Fibroblast of lung (primary cell): ENCODE measurements at regions not wholly inside any gene's neighbourhood (a gene's known extent, or its start where the extent isn't known, plus 50 kb on each side); places are given as distances from the start of the nearest gene placed in this dataset.

Experiments used
- DNase-seq, 2 donors: peaks; one replicate each; pipeline versions ENCODE4 v3.0.0 to v3.0.0-alpha.2; 2010; ENCODE audit warnings: low read depth in 2 of 2
- H2AFZ ChIP-seq: 2 replicates; pipeline ENCODE4 v1.5.1; 2012; ENCODE audit warnings: low read length, control low read depth, inconsistent platforms
- H3K27ac ChIP-seq: 2 replicates; pipeline ENCODE4 v1.5.1; 2011; ENCODE audit warnings: low read length, control low read depth; ENCODE audit not compliant: insufficient read depth
- H3K27me3 ChIP-seq: 2 replicates; pipeline ENCODE4 v1.5.1; 2011; ENCODE audit warnings: mild to moderate bottlenecking, low read length; ENCODE audit not compliant: control insufficient read depth, insufficient read depth
- H3K36me3 ChIP-seq: 2 replicates; pipeline ENCODE4 v1.5.1; 2011; ENCODE audit warnings: low read length; ENCODE audit not compliant: control insufficient read depth, insufficient read depth
- H3K4me1 ChIP-seq: 2 replicates; pipeline ENCODE4 v1.5.1; 2011; ENCODE audit warnings: low read length; ENCODE audit not compliant: control insufficient read depth, insufficient read depth; ENCODE audit errors: extremely low read depth
- H3K4me2 ChIP-seq: 2 replicates; pipeline ENCODE4 v1.5.1; 2011; ENCODE audit warnings: low read length, control low read depth; ENCODE audit not compliant: insufficient read depth; ENCODE audit errors: extremely low read depth
- H3K4me3 ChIP-seq, 4 experiments: fragments of 200-600 bp in 1 of 4; sonication (generic) in 1 of 4; replicated peaks in 1 of 4; 2 replicates each; pipeline ENCODE4 v1.5.1; 2011 to 2016; ENCODE audit warnings: low read length in 4 of 4, low read depth in 3 of 4, mild to moderate bottlenecking in 3 of 4, control low read depth in 2 of 4, inconsistent platforms in 1 of 4, mixed read lengths in 1 of 4; ENCODE audit not compliant: insufficient read depth in 1 of 4; ENCODE audit errors: control extremely low read depth in 1 of 4
- H3K79me2 ChIP-seq: 2 replicates; pipeline ENCODE4 v1.5.1; 2012; ENCODE audit warnings: mild to moderate bottlenecking, low read length, inconsistent platforms; ENCODE audit not compliant: control insufficient read depth, insufficient read depth
- H3K9ac ChIP-seq: 2 replicates; pipeline ENCODE4 v1.5.1; 2011; ENCODE audit warnings: mild to moderate bottlenecking, low read length, control low read depth; ENCODE audit not compliant: insufficient read depth
- H3K9me3 ChIP-seq: 2 replicates; pipeline ENCODE4 v1.5.1; 2012; ENCODE audit warnings: low read depth, low read length; ENCODE audit not compliant: control insufficient read depth, insufficient read depth
- H4K20me1 ChIP-seq: 2 replicates; pipeline ENCODE4 v1.5.1; 2011; ENCODE audit warnings: low read length; ENCODE audit not compliant: control insufficient read depth, insufficient read depth; ENCODE audit errors: extremely low read depth
- CTCF ChIP-seq, 2 donors: IDR thresholded peaks in 1 of 2; conservative IDR thresholded peaks in 1 of 2; 1 replicate in 1 of 2; 2 replicates in 1 of 2; pipeline ENCODE4 v1.5.1; 2011 to 2012; ENCODE audit warnings: low read length in 2 of 2, control low read depth in 1 of 2, inconsistent platforms in 1 of 2, low read depth in 1 of 2, mild to moderate bottlenecking in 1 of 2
- EZH2 ChIP-seq: IDR thresholded peaks from 2 replicates; pipeline ENCODE4 v1.5.1; 2012; ENCODE audit warnings: low read length, control low read depth, mild to moderate bottlenecking; ENCODE audit errors: missing control alignments

- no peaks in the 10 kb centered on the region for H4K20me1 ChIP-seq
- H3K79me2 ChIP-seq, result no peaks in the 10 kb centered on the region
- H3K4me1 ChIP-seq, result no peaks in the 10 kb centered on the region
- H3K4me3 ChIP-seq, result no peak overlapping the region
- DNase-seq, result no peak
- H3K4me2 ChIP-seq, result no peak overlapping the region
- no peak overlapping the region for H2AFZ ChIP-seq
- no peaks in the 10 kb centered on the region for H3K36me3 ChIP-seq
- TF ChIP-seq CTCF (conservative IDR thresholded peaks at IDR 0.05 in 1 of 2, IDR thresholded peaks at IDR 0.05 in 1 of 2; ENCODE audit: low read depth in 1 of 2, low read length in 2 of 2), result no peak
- TF ChIP-seq EZH2, result no peak
- no peaks in the 10 kb centered on the region for H3K27me3 ChIP-seq
- H3K27ac ChIP-seq, result no peak overlapping the region
- no peaks in the 10 kb centered on the region for H3K9me3 ChIP-seq
- H3K9ac ChIP-seq, result no peak overlapping the region
Observed at GRCh38 chr6:164889980-164890379, 419.4 kb downstream of the C6orf118 start.

GRCh38 chr6:164887660-164888059, 421.7 kb downstream of the C6orf118 start:
- no peak overlapping the region for H3K4me3 ChIP-seq
- TF ChIP-seq CTCF (conservative IDR thresholded peaks at IDR 0.05 in 1 of 2, IDR thresholded peaks at IDR 0.05 in 1 of 2; ENCODE audit: low read depth in 1 of 2, low read length in 2 of 2), result no peak
- TF ChIP-seq EZH2, result no peak
- no peaks in the 10 kb centered on the region for H3K27me3 ChIP-seq
- H3K36me3 ChIP-seq, result no peaks in the 10 kb centered on the region
- no peaks in the 10 kb centered on the region for H3K79me2 ChIP-seq
- no peaks in the 10 kb centered on the region for H4K20me1 ChIP-seq
- H3K4me2 ChIP-seq, result no peak overlapping the region
- H3K9me3 ChIP-seq, result no peaks in the 10 kb centered on the region
- no peak overlapping the region for H3K27ac ChIP-seq
- no peak overlapping the region for H2AFZ ChIP-seq
- no peak overlapping the region for H3K9ac ChIP-seq
- no peak for DNase-seq
- no peaks in the 10 kb centered on the region for H3K4me1 ChIP-seq

- H3K27ac ChIP-seq, result no peak overlapping the region
- H3K9ac ChIP-seq, result no peak overlapping the region
- no peak for DNase-seq
- no peak overlapping the region for H3K4me2 ChIP-seq
- H2AFZ ChIP-seq, result no peak overlapping the region
- H3K4me3 ChIP-seq, result no peak overlapping the region
- TF ChIP-seq CTCF (conservative IDR thresholded peaks at IDR 0.05 in 1 of 2, IDR thresholded peaks at IDR 0.05 in 1 of 2; ENCODE audit: low read depth in 1 of 2, low read length in 2 of 2) (no peak), EZH2 (no peak)
- H4K20me1 ChIP-seq, result no peaks in the 10 kb centered on the region
- H3K27me3 ChIP-seq, result no peaks in the 10 kb centered on the region
- H3K4me1 ChIP-seq, result no peaks in the 10 kb centered on the region
- no peaks in the 10 kb centered on the region for H3K36me3 ChIP-seq
- no peaks in the 10 kb centered on the region for H3K79me2 ChIP-seq
- H3K9me3 ChIP-seq, result no peaks in the 10 kb centered on the region
Observed at GRCh38 chr6:164882236-164882635, 427.2 kb downstream of the C6orf118 start.
